HG03457 (cell line): ENCODE measurements at regions not wholly inside any gene's neighbourhood (a gene's known extent, or its start where the extent isn't known, plus 50 kb on each side); places are given as distances from the start of the nearest gene placed in this dataset.

Experiments used
- ATAC-seq: cut with Tn5 transposase; IDR thresholded peaks from one replicate; pipeline ENCODE4 v1.9.1; 2021; ENCODE audit warnings: moderate number of reproducible peaks; ENCODE audit not compliant: unreplicated experiment

- ATAC-seq, result no peak
Measured at GRCh38 chr1:4594286-4594991, 60.0 kb upstream of the AJAP1 start.

GRCh38 chr1:4595341-4596225, 58.8 kb upstream of the AJAP1 start:
- ATAC-seq, result no peak

- no peak for ATAC-seq
Measured at GRCh38 chr1:4596486-4596885, 57.9 kb upstream of the AJAP1 start.

- no peak for ATAC-seq
Measured at GRCh38 chr1:4597020-4597419, 57.4 kb upstream of the AJAP1 start.

GRCh38 chr1:4598561-4598960, 55.8 kb upstream of the AJAP1 start:
- no peak for ATAC-seq

- no peak for ATAC-seq
Measured at GRCh38 chr1:4599521-4599920, 54.9 kb upstream of the AJAP1 start.

- ATAC-seq, result no peak
Measured at GRCh38 chr1:4599951-4600481, 54.4 kb upstream of the AJAP1 start.

GRCh38 chr1:4600615-4601460, 53.6 kb upstream of the AJAP1 start:
- ATAC-seq, result no peak

- no peak for ATAC-seq
Measured at GRCh38 chr1:4601941-4602340, 52.5 kb upstream of the AJAP1 start.

GRCh38 chr1:4602462-4603294, 51.7 kb upstream of the AJAP1 start:
- no peak for ATAC-seq

GRCh38 chr1:4603295-4604110, 50.9 kb upstream of the AJAP1 start:
- ATAC-seq, result no peak
